Gastrocnemius medialis (tissue), 4 donors: ENCODE measurements at regions not wholly inside any gene's neighbourhood (a gene's known extent, or its start where the extent isn't known, plus 50 kb on each side); places are given as distances from the start of the nearest gene placed in this dataset.

Source experiments
- POLR2A ChIP-seq, 2 donors: fragments of 450-650 bp; IDR thresholded peaks; one replicate each; pipeline ENCODE4 v1.6.1; 2017; ENCODE audit warnings: antibody characterized with exemption in 2 of 2, mild to moderate bottlenecking in 2 of 2, moderate library complexity in 2 of 2
- TF ChIP-seq, protein P1 (sequence below), 5 experiments: fragments of 450-650 bp in 3 of 5; fragments of 200-600 bp in 2 of 5; sonication (generic) in 2 of 5; IDR thresholded peaks in 4 of 5; conservative IDR thresholded peaks in 1 of 5; 1 replicate in 4 of 5; 2 replicates in 1 of 5; pipeline ENCODE4 v1.5.1; 2016 to 2019; ENCODE audit warnings: antibody characterized with exemption in 5 of 5, mild to moderate bottlenecking in 3 of 5, moderate library complexity in 3 of 5

DNA sequence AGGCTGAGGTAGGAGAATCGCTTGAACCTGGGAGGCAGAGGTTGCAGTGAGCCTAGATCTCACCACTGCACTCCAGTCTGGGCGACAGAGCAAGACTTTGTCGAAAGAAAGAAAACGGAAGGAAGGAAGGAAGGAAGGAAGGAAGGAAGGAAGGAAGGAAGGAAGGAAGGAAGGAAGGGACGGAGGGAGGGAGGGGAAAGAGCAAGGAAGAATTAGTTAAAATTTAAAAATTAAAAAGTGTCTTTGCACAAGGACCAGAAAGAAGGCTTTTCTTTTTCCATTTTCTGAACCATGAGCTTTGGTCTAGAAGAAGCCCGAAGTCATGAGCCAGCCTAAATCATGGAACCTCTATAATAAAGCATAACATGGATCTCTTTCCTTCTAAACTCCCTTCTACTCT lies 138.2 kb upstream of the DNAJC10 start:
- TF ChIP-seq, protein P1, sequence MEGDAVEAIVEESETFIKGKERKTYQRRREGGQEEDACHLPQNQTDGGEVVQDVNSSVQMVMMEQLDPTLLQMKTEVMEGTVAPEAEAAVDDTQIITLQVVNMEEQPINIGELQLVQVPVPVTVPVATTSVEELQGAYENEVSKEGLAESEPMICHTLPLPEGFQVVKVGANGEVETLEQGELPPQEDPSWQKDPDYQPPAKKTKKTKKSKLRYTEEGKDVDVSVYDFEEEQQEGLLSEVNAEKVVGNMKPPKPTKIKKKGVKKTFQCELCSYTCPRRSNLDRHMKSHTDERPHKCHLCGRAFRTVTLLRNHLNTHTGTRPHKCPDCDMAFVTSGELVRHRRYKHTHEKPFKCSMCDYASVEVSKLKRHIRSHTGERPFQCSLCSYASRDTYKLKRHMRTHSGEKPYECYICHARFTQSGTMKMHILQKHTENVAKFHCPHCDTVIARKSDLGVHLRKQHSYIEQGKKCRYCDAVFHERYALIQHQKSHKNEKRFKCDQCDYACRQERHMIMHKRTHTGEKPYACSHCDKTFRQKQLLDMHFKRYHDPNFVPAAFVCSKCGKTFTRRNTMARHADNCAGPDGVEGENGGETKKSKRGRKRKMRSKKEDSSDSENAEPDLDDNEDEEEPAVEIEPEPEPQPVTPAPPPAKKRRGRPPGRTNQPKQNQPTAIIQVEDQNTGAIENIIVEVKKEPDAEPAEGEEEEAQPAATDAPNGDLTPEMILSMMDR (IDR thresholded peaks at IDR 0.05 in 4 of 5, conservative IDR thresholded peaks at IDR 0.05 in 1 of 5): no peak
- no peak for TF ChIP-seq POLR2A (IDR thresholded peaks at IDR 0.05)
